ENCODE measurements at regions not wholly inside any gene's neighbourhood (a gene's known extent, or its start where the extent isn't known, plus 50 kb on each side); places are given as distances from the start of the nearest gene placed in this dataset.

GRCh38 chr13:85742355-85742754 is 56.9 kb downstream of the SLITRK6 start:
- no peak for DNase-seq
- intact Hi-C loops (cut with DNase I): no loop called here
- no peak for ATAC-seq

GRCh38 chr13:85741017-85741416 is 58.2 kb downstream of the SLITRK6 start:
- ATAC-seq (no peak), DNase-seq (no peak)
- intact Hi-C loops (cut with DNase I): no loop called here

- ATAC-seq: no peak
- intact Hi-C loops (cut with DNase I): no loop called here
- no peak for DNase-seq
Measured at GRCh38 chr13:85738696-85739320, 60.4 kb downstream of the SLITRK6 start.

GRCh38 chr13:85737952-85738351 is 61.3 kb downstream of the SLITRK6 start:
- no peak for ATAC-seq

GRCh38 chr13:85729296-85729695 is 69.9 kb downstream of the SLITRK6 start:
- intact Hi-C loops (cut with DNase I): no loop called here
- no peak for ATAC-seq
- no peak for DNase-seq

More at GRCh38 chr13:85737952-85738351, 61.3 kb downstream of the SLITRK6 start:
- no peak for DNase-seq
- intact Hi-C loops (cut with DNase I): no loop called here

GRCh38 chr13:85728811-85729210 is 70.4 kb downstream of the SLITRK6 start:
- ATAC-seq (no peak), DNase-seq (no peak)
- intact Hi-C loops (cut with DNase I): no loop called here

GRCh38 chr13:85725433-85725832 is 73.8 kb downstream of the SLITRK6 start:
- intact Hi-C loops (cut with DNase I): no loop called here
- DNase-seq (no peak), ATAC-seq (no peak)

GRCh38 chr13:85724546-85725432 is 74.4 kb downstream of the SLITRK6 start:
- intact Hi-C loops (cut with DNase I): no loop called here
- DNase-seq: no peak
- ATAC-seq: no peak

- intact Hi-C loops (cut with DNase I): no loop called here
- no peak for ATAC-seq
- DNase-seq: no peak
Measured at GRCh38 chr13:85719749-85720148, 79.5 kb downstream of the SLITRK6 start.

- ATAC-seq (no peak), DNase-seq (no peak)
- intact Hi-C loops (cut with DNase I): no loop called here
Measured at GRCh38 chr13:85717921-85718320, 81.3 kb downstream of the SLITRK6 start.

GRCh38 chr13:85710545-85710944 is 88.7 kb downstream of the SLITRK6 start:
- ATAC-seq: no peak
- intact Hi-C loops (cut with DNase I): no loop called here

GRCh38 chr13:85709721-85710120 is 89.5 kb downstream of the SLITRK6 start:
- ATAC-seq (no peak), DNase-seq (no peak)
- intact Hi-C loops (cut with DNase I): no loop called here

More at GRCh38 chr13:85710545-85710944, 88.7 kb downstream of the SLITRK6 start:
- no peak for DNase-seq

- intact Hi-C loops (cut with DNase I): no loop called here
- DNase-seq: no peak
- no peak for ATAC-seq
Measured at GRCh38 chr13:85709072-85709471, 90.1 kb downstream of the SLITRK6 start.

- ATAC-seq: no peak
- intact Hi-C loops (cut with DNase I): no loop called here
- DNase-seq: no peak
Measured at GRCh38 chr13:85700906-85701305, 98.3 kb downstream of the SLITRK6 start.

- DNase-seq: no peak
- intact Hi-C loops (cut with DNase I): no loop called here
- ATAC-seq: no peak
Measured at GRCh38 chr13:85698256-85698655, 101.0 kb downstream of the SLITRK6 start.

GRCh38 chr13:85694992-85695391 is 104.2 kb downstream of the SLITRK6 start:
- ATAC-seq (no peak), DNase-seq (no peak)
- intact Hi-C loops (cut with DNase I): no loop called here

- intact Hi-C loops (cut with DNase I): no loop called here
- no peak for ATAC-seq
- no peak for DNase-seq
Measured at GRCh38 chr13:85693889-85694511, 105.2 kb downstream of the SLITRK6 start.

GRCh38 chr13:85690368-85690767 is 108.9 kb downstream of the SLITRK6 start:
- ATAC-seq (no peak), DNase-seq (no peak)
- intact Hi-C loops (cut with DNase I): no loop called here

GRCh38 chr13:85685436-85685835 is 113.8 kb downstream of the SLITRK6 start:
- no peak for DNase-seq
- intact Hi-C loops (cut with DNase I): no loop called here
- ATAC-seq: no peak

GRCh38 chr13:85675151-85675907 is 123.9 kb downstream of the SLITRK6 start:
- ATAC-seq: no peak
- no peak for DNase-seq
- intact Hi-C loops (cut with DNase I): no loop called here
